Fibroblast of mammary gland (primary cell): ENCODE measurements at regions not wholly inside any gene's neighbourhood (a gene's known extent, or its start where the extent isn't known, plus 50 kb on each side); places are given as distances from the start of the nearest gene placed in this dataset.

ENCODE experiments used
- DNase-seq: peaks from one replicate; pipeline ENCODE4 v3.0.0-alpha.2; 2010; ENCODE audit warnings: low read depth
- H3K4me3 ChIP-seq: 2 replicates; pipeline ENCODE4 v1.5.1; 2011; ENCODE audit warnings: low read depth, mild to moderate bottlenecking, low read length, moderate library complexity; ENCODE audit not compliant: control insufficient read depth
- TF ChIP-seq, protein P1 (sequence below): conservative IDR thresholded peaks from 2 replicates; pipeline ENCODE4 v1.5.1; 2011; ENCODE audit warnings: low read depth, low read length, inconsistent platforms; ENCODE audit not compliant: control insufficient read depth, insufficient read depth

DNA sequence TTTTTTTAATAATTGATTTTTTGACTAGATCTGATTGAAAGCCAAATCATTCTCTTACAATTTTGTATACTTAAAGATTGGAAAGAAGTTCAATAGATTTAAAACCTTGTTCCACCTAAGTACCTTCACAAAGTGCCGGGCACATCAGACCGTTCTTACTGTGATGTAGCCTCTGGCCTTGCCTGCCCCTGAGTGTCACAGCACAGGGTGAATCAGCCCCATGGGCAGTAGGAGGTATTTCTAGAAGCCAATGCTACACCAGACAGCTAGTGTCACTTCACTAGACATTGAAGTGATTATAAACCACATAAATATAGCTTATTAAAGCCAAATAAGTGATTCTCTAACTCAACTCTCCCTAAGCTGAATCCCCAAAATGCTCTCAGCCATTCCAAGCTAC is 131.3 kb downstream of the LACC1 start:
- H3K4me3 ChIP-seq = no peak overlapping the region
- DNase-seq = no peak
- TF ChIP-seq, protein P1, sequence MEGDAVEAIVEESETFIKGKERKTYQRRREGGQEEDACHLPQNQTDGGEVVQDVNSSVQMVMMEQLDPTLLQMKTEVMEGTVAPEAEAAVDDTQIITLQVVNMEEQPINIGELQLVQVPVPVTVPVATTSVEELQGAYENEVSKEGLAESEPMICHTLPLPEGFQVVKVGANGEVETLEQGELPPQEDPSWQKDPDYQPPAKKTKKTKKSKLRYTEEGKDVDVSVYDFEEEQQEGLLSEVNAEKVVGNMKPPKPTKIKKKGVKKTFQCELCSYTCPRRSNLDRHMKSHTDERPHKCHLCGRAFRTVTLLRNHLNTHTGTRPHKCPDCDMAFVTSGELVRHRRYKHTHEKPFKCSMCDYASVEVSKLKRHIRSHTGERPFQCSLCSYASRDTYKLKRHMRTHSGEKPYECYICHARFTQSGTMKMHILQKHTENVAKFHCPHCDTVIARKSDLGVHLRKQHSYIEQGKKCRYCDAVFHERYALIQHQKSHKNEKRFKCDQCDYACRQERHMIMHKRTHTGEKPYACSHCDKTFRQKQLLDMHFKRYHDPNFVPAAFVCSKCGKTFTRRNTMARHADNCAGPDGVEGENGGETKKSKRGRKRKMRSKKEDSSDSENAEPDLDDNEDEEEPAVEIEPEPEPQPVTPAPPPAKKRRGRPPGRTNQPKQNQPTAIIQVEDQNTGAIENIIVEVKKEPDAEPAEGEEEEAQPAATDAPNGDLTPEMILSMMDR = no peak

DNA sequence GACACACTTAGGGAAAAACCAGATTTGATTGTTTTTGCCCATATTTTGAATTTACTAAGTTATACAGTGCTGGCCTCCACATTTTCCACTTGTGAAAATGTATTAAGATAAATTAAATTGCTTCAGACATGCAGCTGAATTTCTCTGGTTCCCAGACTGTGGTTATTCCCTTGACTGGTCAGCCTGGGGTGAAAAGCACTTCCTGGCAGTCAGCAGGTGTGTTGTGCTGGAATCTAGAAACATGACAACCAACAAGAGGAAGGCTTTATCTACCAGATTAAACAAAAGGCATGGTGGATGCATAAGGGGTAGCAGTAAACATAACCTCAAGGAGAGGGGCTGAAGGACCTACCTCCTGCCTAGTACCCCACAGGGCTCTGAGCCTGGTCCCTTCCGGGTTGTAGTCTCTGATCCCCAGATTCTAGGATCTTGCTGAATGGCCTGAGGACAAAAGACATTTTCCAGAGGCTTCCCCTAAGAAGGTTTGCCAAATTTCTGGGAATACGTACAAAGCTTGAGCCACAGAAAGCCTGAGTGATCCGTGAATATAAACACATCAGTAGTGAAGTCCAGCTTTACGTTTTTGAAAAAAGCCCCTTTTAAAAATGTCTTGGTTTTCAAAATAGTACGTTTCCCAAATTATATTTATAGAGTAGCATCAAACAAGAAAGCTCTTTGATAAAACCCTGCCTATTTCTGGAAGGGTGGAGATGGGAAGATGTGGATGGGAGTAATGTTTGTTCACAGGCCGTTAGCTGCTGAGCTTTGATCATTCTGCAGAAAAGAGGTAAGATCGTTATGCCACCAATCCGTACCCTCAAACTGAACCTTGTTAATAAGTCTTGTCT is 133.4 kb downstream of the LACC1 start:
- H3K4me3 ChIP-seq = no peak overlapping the region
- TF ChIP-seq, protein P1 = no peak
- no peak for DNase-seq

DNA sequence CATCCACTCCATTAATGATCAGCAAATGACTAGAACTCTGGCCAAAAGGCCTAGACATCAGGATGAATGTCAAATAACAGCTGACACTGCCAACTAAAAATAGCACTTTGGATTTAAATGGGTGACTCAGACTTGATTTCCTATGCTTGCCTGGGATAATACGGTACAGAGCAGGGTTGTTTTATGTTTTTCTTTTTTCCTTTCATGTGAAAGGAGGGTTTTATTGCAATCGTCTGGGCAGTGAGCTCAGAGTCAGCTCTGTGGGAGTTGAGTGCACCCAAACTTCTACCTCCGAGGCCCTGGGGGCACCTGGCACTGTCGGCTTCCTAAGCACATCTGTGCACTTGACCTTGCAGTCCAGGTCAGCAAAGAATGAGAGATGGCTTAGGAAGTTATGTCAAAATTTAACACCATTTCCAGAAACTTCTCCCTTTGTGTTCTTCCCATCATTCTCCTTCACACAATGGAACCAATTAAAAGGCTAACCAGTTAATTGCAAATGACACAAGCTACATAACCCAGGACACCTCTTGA is 134.1 kb downstream of the LACC1 start:
- DNase-seq = peak; percentile 63
- TF ChIP-seq, protein P1 = no peak

DNA sequence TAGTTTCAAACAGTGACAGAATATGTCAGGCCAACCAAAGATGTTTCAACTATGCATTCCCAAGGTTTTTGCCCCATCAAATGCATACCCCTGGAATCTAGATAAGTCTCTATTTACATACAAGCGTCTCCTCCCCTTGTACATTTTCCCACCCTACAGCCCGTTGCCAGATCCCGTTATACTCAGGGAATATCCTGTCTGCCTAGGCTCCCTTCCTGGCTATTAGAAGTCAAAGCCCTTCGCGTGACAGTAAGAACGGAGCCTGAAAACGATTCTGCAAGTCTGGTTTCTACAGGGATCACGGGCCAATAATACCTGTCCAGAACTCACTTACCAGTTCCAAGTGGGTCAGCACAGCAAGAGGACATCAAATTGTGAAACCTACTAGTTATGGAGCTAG is 134.8 kb downstream of the LACC1 start:
- no peak overlapping the region for H3K4me3 ChIP-seq
- no peak for DNase-seq
- TF ChIP-seq, protein P1 = no peak

More for the DNA sequence above, 134.1 kb downstream of the LACC1 start:
- H3K4me3 ChIP-seq = no peak overlapping the region

DNA sequence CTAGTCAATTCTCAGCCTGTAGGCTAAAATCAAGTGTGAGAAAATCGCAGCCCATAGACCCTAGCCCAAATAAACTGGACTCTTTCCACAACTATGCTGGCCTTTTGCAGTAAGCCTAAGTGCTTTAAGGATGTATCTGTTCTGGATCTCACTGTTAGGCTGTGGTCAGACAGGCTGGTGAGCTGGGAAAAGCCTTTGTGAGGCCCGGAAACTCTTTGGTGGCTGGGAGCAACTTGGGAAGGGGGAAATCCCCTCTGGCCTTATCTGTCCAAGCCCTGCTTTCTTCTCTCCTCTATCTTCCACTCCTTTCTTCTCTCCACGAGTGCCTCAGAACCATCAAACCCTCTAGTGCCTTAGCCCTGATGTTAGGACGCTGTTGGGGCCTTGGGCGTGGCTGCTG is 135.4 kb downstream of the LACC1 start:
- H3K4me3 ChIP-seq = no peak overlapping the region
- TF ChIP-seq, protein P1 = no peak
- no peak for DNase-seq

DNA sequence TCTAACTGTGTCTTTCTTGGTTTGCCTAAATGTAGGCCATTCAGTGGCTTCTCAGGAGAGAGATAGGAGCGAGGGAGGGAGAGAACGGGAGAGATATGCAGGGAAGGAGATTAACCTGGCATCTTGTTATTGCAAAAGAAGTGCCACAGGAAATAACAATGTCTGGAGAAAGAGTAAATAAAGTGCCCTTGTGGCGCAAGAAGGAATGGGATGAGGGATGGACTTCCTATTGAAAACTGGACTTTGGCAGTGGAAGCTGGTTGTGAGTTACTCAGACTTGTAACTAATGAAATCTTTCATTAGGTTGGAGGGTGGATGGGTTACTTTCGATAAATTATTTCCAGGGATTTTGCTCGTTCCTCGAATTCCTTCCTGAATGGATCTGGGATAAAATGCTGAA is 136.1 kb downstream of the LACC1 start:
- TF ChIP-seq, protein P1 = no peak
- no peak overlapping the region for H3K4me3 ChIP-seq
- DNase-seq = no peak

DNA sequence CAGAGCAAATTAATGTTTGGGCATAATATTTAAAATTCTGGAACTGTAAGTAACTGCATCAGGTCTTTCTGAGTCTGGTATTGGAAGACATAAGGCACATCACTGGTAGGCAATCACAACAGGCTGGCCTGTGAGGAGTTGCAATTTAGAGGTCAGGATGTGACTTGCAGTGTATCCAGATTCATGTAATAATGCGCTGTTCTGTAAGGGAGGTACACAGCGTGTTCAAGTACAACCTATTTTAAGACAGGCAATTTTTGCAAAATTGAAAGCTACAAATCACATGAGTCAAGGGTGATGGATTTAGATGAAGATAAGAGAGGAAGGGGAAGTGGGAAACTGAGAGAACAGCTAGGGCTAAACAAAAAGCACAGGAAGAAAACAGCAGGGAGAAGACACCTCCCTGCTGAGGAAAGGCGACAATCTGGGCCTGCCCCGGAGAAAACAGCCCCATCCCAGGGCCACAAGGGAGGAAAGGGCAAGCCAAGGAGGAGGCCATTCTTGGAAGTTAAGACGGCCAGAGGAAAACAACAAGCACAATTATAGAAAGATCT is 138.1 kb downstream of the LACC1 start:
- TF ChIP-seq, protein P1 = no peak
- DNase-seq = no peak
- no peak overlapping the region for H3K4me3 ChIP-seq
